ENCODE measurements at regions not wholly inside any gene's neighbourhood (a gene's known extent, or its start where the extent isn't known, plus 50 kb on each side); places are given as distances from the start of the nearest gene placed in this dataset.
A peak's percentile ranks its signal among the peaks of the same experiment; 100 is the strongest.

- no peak for DNase-seq
Observed at GRCh38 chr13:110097013-110097412, 209.9 kb downstream of the COL4A1 start.

- no peak for DNase-seq
Observed at GRCh38 chr13:110092831-110093247, 214.1 kb downstream of the COL4A1 start.

GRCh38 chr13:110089815-110090214 lies 217.1 kb downstream of the COL4A1 start:
- DNase-seq = no peak

- DNase-seq = no peak
Observed at GRCh38 chr13:110089100-110089499, 217.9 kb downstream of the COL4A1 start.

- DNase-seq = no peak
Observed at GRCh38 chr13:110073982-110074381, 233.0 kb downstream of the COL4A1 start.

GRCh38 chr13:110070511-110071120 lies 236.3 kb downstream of the COL4A1 start:
- no peak for DNase-seq

- DNase-seq = no peak
Observed at GRCh38 chr13:110070046-110070445, 236.9 kb downstream of the COL4A1 start.

GRCh38 chr13:110068176-110068473 lies 238.8 kb downstream of the COL4A1 start:
- no peak for DNase-seq

GRCh38 chr13:110067355-110068175 lies 239.4 kb downstream of the COL4A1 start:
- DNase-seq = no peak

- DNase-seq = no peak
Observed at GRCh38 chr13:110065780-110066179, 241.2 kb downstream of the COL4A1 start.

GRCh38 chr13:110063490-110064421 lies 243.2 kb downstream of the COL4A1 start:
- DNase-seq = no peak

GRCh38 chr13:110062777-110063442 lies 244.0 kb downstream of the COL4A1 start:
- DNase-seq = peak; percentile 58

- DNase-seq = no peak
Observed at GRCh38 chr13:110062077-110062776, 244.7 kb downstream of the COL4A1 start.

- no peak for DNase-seq
Observed at GRCh38 chr13:110061270-110061669, 245.7 kb downstream of the COL4A1 start.

- DNase-seq = no peak
Observed at GRCh38 chr13:110057052-110057451, 249.9 kb downstream of the COL4A1 start.

GRCh38 chr13:110056640-110057039 lies 250.3 kb downstream of the COL4A1 start:
- no peak for DNase-seq

- no peak for DNase-seq
Observed at GRCh38 chr13:110055089-110055488, 251.9 kb downstream of the COL4A1 start.

GRCh38 chr13:110054041-110054440 lies 252.9 kb downstream of the COL4A1 start:
- DNase-seq = no peak

GRCh38 chr13:110047496-110047895 lies 259.5 kb downstream of the COL4A1 start:
- DNase-seq = peak; percentile 51

- no peak for DNase-seq
Observed at GRCh38 chr13:110046811-110047210, 260.1 kb downstream of the COL4A1 start.

- DNase-seq = no peak
Observed at GRCh38 chr13:110045919-110046318, 259.5 kb upstream of the IRS2 start.

- no peak for DNase-seq
Observed at GRCh38 chr13:110045202-110045601, 258.8 kb upstream of the IRS2 start.

Measured in tongue (tissue), 1 donor.